GM21723 (cell line): ENCODE measurements at regions not wholly inside any gene's neighbourhood (a gene's known extent, or its start where the extent isn't known, plus 50 kb on each side); places are given as distances from the start of the nearest gene placed in this dataset.

Experiments
- ATAC-seq: cut with Tn5 transposase; IDR thresholded peaks from one replicate; pipeline ENCODE4 v1.9.1; 2021; ENCODE audit warnings: mild to moderate bottlenecking, moderate library complexity; ENCODE audit not compliant: unreplicated experiment

- no peak for ATAC-seq
These were observed 987.6 kb downstream of the TBC1D22A start for GRCh38 chr22:47750086-47750485.

GRCh38 chr22:47748957-47749356, 986.5 kb downstream of the TBC1D22A start:
- no peak for ATAC-seq

- ATAC-seq = no peak
These were observed 985.8 kb downstream of the TBC1D22A start for GRCh38 chr22:47748271-47748670.

DNA sequence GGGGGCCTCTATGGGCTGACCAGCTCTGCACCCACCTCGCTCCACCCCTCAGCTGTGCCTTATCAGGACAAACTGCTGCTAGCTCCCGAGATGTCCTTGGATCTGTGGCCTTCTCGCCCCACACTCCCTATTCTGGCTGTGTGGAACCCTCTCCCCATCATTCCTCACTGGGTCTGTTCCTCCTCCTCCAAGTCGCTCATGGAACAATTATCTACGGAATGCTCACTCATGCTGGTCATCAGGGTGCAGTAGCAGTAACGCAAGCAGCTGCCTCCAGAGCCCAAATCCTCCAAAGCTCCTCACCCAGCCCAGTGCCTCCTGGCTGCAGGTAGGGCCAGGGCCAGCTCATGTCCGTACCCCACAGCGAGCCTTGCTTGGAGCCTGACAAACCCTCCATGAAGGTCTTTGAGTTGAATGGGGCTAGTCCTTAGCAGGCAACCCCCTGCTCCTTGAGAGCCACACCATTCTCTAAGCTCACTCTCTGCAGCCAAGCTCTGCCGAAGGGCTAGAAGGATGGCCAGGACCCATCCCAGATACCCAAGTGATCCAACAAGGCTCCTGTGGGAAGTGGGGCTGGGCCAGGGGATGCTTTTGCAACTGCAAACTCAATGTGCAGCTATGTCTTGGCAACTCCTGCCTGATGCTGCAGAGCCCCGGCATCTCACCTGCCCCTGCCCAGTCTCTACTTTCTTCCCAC, 977.8 kb downstream of the TBC1D22A start:
- no peak for ATAC-seq

- no peak for ATAC-seq
These were observed 977.0 kb downstream of the TBC1D22A start for GRCh38 chr22:47739291-47740015.

- no peak for ATAC-seq
These were observed 976.1 kb downstream of the TBC1D22A start for GRCh38 chr22:47738472-47739013.

- ATAC-seq = no peak
These were observed 974.0 kb downstream of the TBC1D22A start for GRCh38 chr22:47736186-47737034.

GRCh38 chr22:47734511-47734910, 972.1 kb downstream of the TBC1D22A start:
- no peak for ATAC-seq

DNA sequence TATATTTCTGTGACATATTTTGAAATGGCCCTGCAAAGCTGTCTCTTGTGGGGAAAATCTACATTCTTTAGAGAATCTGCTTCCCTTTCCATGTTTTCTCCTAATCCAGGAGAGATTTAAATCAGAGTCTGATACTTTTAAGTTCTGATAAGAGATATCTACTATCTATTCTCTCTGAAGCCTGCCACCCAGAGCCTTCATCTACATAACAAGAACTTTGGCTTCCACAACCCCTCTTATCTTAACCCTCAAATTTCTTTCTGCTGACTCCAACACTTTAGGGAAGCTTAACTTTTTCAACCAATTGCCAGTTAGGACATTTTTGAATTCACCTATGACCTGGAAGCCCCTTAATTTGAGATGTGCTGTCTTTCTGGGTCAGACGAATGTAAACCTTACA, 965.2 kb downstream of the TBC1D22A start:
- no peak for ATAC-seq

GRCh38 chr22:47724751-47725150, 962.3 kb downstream of the TBC1D22A start:
- ATAC-seq = no peak

- ATAC-seq = no peak
These were observed 961.6 kb downstream of the TBC1D22A start for GRCh38 chr22:47724030-47724429.

DNA sequence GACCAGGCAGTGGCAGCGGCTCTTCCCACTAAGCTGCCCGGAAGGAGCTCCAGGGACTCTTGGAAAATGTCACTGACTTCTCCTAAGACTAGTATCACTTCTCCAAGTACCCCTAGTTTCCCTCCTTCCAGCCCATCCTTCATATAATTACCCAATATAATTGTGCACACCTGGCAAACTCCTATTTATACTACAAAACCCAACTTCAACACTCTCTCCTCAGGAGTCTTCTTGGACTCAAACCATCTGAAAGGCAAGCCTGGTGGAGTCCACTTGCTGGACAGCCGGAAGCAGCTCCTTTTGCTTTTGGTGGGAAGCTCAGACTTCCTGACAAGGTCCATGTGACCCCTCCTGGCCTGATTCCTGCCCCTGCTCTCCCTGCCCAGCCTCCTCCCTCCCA, 955.9 kb downstream of the TBC1D22A start:
- ATAC-seq = no peak

DNA sequence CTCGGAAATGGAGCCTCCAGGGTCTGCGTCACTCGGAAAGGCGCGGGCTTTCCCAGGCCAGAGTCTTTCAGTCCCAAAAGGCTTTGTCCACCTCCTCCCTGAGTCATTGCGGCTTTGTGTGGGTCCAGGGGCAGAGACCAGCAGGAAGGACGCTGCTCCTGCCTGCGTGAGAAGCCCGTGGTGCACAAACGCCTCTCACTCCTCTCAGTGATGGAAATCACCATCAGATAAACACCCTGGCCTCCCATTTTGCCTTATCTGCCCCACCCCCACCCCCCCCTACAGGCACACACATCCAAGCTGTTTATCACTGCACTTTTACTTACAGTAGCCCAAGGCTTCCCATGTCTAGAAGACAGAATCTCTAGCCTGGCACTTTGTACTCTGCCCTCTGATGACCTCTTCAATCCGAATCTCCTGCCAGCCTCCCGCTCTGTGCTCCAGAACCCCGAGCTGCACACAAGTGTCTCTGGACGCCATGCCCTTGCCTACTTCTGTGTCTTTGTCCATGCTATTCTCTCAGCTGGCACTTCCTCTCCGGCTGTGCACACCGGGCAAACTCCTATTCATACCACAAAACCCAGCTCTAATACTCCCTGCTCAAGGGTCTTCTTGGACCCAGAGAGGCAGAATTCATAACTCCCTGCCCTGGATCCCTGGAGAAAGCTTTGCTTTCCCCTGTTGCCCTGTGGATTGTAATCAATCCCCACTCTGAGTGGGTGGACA, 954.6 kb downstream of the TBC1D22A start:
- ATAC-seq = no peak

DNA sequence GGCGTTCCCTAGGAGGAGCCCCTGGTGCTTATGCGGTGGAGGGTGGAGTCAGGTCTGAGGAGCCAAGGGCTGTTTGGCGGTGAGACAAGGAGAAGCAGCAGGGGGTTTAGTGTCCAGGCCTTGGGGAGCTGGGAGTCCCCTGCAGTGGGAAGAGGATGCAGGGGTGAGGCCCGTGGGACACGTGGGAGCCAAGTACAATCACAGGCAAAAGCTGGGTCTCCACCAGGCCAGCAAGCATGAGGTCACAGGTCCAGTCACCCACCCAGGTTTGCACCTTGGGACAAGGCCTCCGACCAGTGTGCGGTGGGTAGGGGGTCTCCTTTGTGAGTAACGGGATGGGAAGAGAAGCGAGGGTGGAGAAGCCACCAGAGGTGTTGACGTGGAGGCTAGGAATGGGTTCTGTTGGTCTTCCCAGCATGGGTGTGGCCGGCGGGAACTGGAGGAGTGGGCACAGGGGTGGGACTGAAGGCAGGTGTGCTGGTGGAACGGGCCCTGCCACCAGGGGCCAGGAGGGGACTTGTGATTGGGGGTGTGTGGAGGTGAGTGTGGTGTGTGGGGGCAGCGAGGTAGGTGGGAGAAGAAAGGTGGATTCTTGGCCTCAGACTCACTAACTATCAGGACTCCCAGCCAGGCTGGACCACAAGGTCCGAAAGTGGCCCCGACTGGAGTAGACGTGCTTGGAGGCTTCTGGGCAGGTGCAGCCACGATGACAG, 953.6 kb downstream of the TBC1D22A start:
- ATAC-seq = no peak

GRCh38 chr22:47713941-47714340, 951.5 kb downstream of the TBC1D22A start:
- ATAC-seq = no peak

DNA sequence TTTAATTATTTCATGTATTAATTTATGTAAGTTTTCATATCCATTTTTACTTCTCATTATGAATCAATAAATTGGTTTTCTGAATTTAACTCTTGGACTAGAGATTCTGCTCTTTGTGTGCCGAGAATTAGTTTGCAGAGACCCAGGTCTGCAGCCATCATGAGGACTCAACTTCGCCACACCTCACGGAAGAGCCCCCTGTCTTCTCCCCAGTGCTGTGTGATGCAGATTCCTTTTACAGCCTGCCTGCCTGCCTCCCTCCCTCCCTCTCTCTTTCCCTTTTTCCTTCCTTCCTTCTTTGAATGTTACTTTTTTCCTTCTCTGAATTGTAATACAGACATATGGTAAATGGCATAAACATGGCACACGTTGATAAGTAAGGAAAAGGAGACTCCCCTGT, 947.7 kb downstream of the TBC1D22A start:
- ATAC-seq = no peak

DNA sequence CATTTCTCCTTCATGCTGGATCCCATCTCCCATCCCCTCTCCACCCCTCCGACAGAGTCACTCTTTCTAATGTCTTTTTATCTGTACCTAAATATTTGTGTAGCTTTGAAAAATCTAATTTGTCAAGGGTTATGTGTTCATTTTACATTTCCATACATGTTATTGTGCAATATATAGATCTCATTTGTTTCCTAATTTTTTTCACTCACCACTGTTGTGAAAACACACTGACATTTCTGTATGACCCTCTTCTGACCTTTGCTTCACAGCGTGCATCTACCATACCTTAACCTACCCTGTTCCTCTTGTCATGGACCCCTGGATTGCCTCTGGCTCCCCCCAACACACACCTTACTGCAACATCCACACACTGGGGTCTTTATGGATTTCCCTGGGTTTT, 942.9 kb downstream of the TBC1D22A start:
- no peak for ATAC-seq

DNA sequence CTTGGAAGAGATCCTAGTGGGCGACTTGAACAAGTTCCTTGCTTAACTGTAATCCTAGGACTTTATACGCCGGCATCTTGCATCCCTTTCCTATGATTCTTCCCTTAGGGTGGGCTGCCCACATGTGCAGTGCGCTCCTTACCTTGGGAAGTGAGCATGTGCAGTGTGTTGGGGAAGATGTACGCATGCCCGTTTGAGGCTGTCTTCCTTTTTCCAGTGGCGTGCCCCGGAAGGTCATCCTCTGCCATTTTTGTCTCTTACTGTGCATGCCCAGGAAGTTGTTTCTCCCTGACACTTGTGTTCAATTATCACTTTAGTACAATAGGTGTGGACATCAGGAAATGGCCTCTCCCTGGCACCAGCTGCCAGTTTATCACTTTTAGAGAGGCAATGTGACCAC, 936.5 kb downstream of the TBC1D22A start:
- no peak for ATAC-seq

DNA sequence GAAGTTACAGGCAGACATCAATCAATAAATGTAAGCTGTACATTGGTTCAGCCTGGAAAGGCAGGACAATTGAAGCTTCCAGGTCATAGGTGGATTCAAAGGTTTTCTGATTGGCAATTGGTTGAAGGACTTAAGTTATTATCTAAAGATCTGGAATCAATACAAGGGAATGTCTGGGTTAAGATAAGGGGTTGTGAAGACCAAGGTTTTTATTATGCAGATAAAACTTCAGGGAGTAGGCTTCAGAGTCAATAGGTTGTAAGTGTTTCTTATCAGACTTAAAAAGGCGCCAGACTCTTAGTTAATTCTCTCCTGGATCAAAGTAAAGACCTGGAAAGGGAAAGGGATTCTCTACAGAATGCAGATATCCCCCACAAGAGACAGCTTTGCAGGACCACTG, 935.4 kb downstream of the TBC1D22A start:
- no peak for ATAC-seq

GRCh38 chr22:47696776-47697175, 934.3 kb downstream of the TBC1D22A start:
- ATAC-seq = no peak
